Activated T-helper 2 cell treated with anti-CD3 and anti-CD28 coated beads, Interferon-gamma antibody, Interleukin-2, Interleukin-4, amounts not matched to agents 10 μg/mL and 5 μg/mL and 100 μg/mL, durations not matched to agents 14 hours and 24 hours and 36 hours (primary cell): ENCODE measurements at regions not wholly inside any gene's neighbourhood (a gene's known extent, or its start where the extent isn't known, plus 50 kb on each side); places are given as distances from the start of the nearest gene placed in this dataset.
A peak's percentile ranks its signal among the peaks of the same experiment; 100 is the strongest.
"Not testable (repeated sequence)": the region's sequence is repeated elsewhere in the genome, so short reads cannot be mapped to it uniquely, and the experiment has no call there.

Source experiments
- DNase-seq: peaks from one replicate; pipeline ENCODE4 v3.0.0; 2021; ENCODE audit warnings: low spot score
- H3K27ac Mint-ChIP-seq: one replicate; pipeline ENCODE4 v1.8.0; 2021; ENCODE audit warnings: mixed read lengths
- H3K27me3 Mint-ChIP-seq: one replicate; pipeline ENCODE4 v1.8.0; 2021; ENCODE audit warnings: low read depth, mixed read lengths
- H3K36me3 Mint-ChIP-seq: one replicate; pipeline ENCODE4 v1.8.0; 2021; ENCODE audit warnings: low read depth, mixed read lengths
- H3K4me1 Mint-ChIP-seq: one replicate; pipeline ENCODE4 v1.8.0; 2021; ENCODE audit warnings: low read depth, mixed read lengths
- H3K4me3 Mint-ChIP-seq: one replicate; pipeline ENCODE4 v1.8.0; 2021; ENCODE audit warnings: low read depth, mild to moderate bottlenecking, moderate library complexity, mixed read lengths
- H3K9me3 Mint-ChIP-seq: one replicate; pipeline ENCODE4 v1.8.0; 2021; ENCODE audit warnings: mixed read lengths
- intact Hi-C: fragments of 100-400 bp; cut with micrococcal nuclease; formaldehyde crosslinking; loops from one replicate; pipeline ENCODE4 v1.15.1; 2023

DNA sequence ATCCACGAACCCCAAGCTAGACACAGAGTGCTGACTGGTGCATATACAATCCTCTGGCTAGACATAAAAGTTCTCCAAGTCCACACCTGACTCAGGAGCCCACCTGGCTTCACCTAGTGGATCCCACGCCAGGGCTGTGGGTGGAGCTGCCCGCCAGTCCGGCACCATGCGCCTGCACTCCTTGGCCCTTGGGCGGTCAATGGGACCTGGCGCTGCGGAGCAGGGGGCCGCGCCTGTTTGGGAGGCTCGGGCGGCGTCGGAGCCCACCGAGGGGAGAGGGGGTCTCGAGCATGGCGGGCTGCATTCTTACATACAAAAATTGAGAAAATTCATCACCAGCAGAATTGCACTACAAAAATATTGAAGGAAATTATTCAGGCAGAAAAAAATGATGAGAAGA lies 120.7 kb upstream of the FAN1 start:
- no peaks in the 10 kb centered on the region for H3K4me1 Mint-ChIP-seq
- H3K36me3 Mint-ChIP-seq: no peaks in the 10 kb centered on the region
- peaks cover 12% of the 10 kb centered on the region for H3K9me3 Mint-ChIP-seq
- no peak overlapping the region for H3K27ac Mint-ChIP-seq
- DNase-seq: no peak
- no peak overlapping the region for H3K4me3 Mint-ChIP-seq
- H3K27me3 Mint-ChIP-seq: peaks cover 2% of the 10 kb centered on the region
- intact Hi-C loops: no loop called here

DNA sequence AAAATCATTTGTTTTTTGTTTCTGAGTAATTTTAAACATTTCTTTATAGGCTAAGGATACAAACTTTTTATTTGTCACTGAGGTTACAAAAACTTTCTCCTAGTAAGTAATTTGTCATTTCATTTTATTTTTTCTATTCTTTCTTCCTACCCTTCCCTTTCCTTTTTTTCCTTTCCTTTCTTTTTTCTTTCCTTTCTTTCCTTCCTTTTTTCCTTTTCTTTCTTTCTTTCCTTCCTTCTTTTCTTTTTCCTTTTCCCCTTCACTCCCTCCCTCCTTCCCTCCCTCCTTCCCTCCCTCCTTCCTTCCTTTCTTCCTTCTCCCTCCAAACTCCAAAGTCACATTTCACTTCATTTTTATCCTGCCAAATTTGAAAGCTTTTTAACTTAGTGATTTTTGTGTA lies 115.1 kb upstream of the FAN1 start:
- H3K27me3 Mint-ChIP-seq: peaks cover 16% of the 10 kb centered on the region
- no peak for DNase-seq
- intact Hi-C loops: no loop called here
- H3K4me1 Mint-ChIP-seq: no peaks in the 10 kb centered on the region
- H3K9me3 Mint-ChIP-seq: no peaks in the 10 kb centered on the region
- no peak overlapping the region for H3K27ac Mint-ChIP-seq
- no peak overlapping the region for H3K4me3 Mint-ChIP-seq
- H3K36me3 Mint-ChIP-seq: no peaks in the 10 kb centered on the region

GRCh38 chr15:30791239-30792175 lies 112.2 kb upstream of the FAN1 start:
- intact Hi-C loops: no loop called here
- no peak for DNase-seq
- no peak overlapping the region for H3K4me3 Mint-ChIP-seq

GRCh38 chr15:30792843-30793242 lies 110.9 kb upstream of the FAN1 start:
- H3K9me3 Mint-ChIP-seq, H3K4me1 Mint-ChIP-seq, intact Hi-C loops, H3K36me3 Mint-ChIP-seq, DNase-seq, H3K27ac Mint-ChIP-seq, H3K4me3 Mint-ChIP-seq: not testable (repeated sequence)
- peaks cover 14% of the 10 kb centered on the region for H3K27me3 Mint-ChIP-seq

More at GRCh38 chr15:30791239-30792175, 112.2 kb upstream of the FAN1 start:
- peaks cover 14% of the 10 kb centered on the region for H3K27me3 Mint-ChIP-seq
- H3K9me3 Mint-ChIP-seq: no peaks in the 10 kb centered on the region
- H3K36me3 Mint-ChIP-seq: no peaks in the 10 kb centered on the region
- H3K4me1 Mint-ChIP-seq: no peaks in the 10 kb centered on the region
- H3K27ac Mint-ChIP-seq: no peak overlapping the region

- no peaks in the 10 kb centered on the region for H3K4me1 Mint-ChIP-seq
- H3K27ac Mint-ChIP-seq: no peak overlapping the region
Measured at GRCh38 chr15:30794388-30794787, 109.3 kb upstream of the FAN1 start.

DNA sequence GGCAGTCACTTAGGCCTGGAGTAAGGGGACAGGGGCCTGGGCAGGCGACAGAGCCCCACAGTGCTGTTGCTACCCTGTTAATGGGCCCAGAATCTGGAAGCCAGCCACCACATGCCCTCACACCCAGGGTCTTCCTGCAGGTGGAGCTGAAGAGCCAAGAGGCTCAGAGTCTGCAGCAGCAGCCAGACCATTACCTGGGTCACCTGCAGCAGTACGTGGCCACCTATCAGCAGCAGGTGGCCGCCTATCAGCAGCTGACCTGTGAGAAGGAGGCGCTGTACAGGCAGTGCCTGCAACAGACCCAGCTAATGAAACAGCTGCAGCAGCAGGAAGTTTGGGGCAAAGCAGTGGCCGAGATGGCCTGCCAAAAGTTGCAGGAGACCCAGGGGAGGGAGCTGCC lies 104.2 kb upstream of the FAN1 start:
- H3K36me3 Mint-ChIP-seq, H3K9me3 Mint-ChIP-seq, H3K27me3 Mint-ChIP-seq, H3K27ac Mint-ChIP-seq, intact Hi-C loops, DNase-seq, H3K4me3 Mint-ChIP-seq, H3K4me1 Mint-ChIP-seq: not testable (repeated sequence)

More at GRCh38 chr15:30794388-30794787, 109.3 kb upstream of the FAN1 start:
- Mint-ChIP-seq H3K9me3 (no peaks in the 10 kb centered on the region), H3K27me3 (peaks cover 4% of the 10 kb centered on the region), H3K36me3 (no peaks in the 10 kb centered on the region), H3K4me3 (no peak overlapping the region)
- intact Hi-C loops: no loop called here
- no peak for DNase-seq

- H3K27ac Mint-ChIP-seq, H3K4me1 Mint-ChIP-seq, H3K36me3 Mint-ChIP-seq, H3K27me3 Mint-ChIP-seq, H3K9me3 Mint-ChIP-seq, H3K4me3 Mint-ChIP-seq, DNase-seq: not testable (repeated sequence)
- intact Hi-C loops: loop anchor here (5.0 kb wide), 1 partner anchor 326 kb away; no protein-coding TSS in a partner anchor
Measured at GRCh38 chr15:30801140-30801895, 102.4 kb upstream of the FAN1 start.

- H3K4me1 Mint-ChIP-seq, H3K9me3 Mint-ChIP-seq, H3K27ac Mint-ChIP-seq, H3K4me3 Mint-ChIP-seq, H3K27me3 Mint-ChIP-seq, H3K36me3 Mint-ChIP-seq, DNase-seq: not testable (repeated sequence)
- intact Hi-C loops: loop anchor here (5.0 kb wide), 1 partner anchor 325 kb away; no protein-coding TSS in a partner anchor
Measured at GRCh38 chr15:30802001-30802400, 101.7 kb upstream of the FAN1 start.

GRCh38 chr15:30803703-30804102 lies 100.0 kb upstream of the FAN1 start:
- H3K9me3 Mint-ChIP-seq, H3K4me1 Mint-ChIP-seq, H3K36me3 Mint-ChIP-seq, H3K27ac Mint-ChIP-seq, DNase-seq, H3K27me3 Mint-ChIP-seq, H3K4me3 Mint-ChIP-seq: not testable (repeated sequence)
- intact Hi-C loops: loop anchor here (5.0 kb wide), 1 partner anchor 324 kb away; no protein-coding TSS in a partner anchor

- Mint-ChIP-seq H3K27me3 (no peaks in the 10 kb centered on the region), H3K4me3 (no peak overlapping the region), H3K9me3 (no peaks in the 10 kb centered on the region), H3K4me1 (peaks cover 3% of the 10 kb centered on the region), H3K36me3 (no peaks in the 10 kb centered on the region), H3K27ac (no peak overlapping the region)
- no peak for DNase-seq
- intact Hi-C loops: no loop called here
Measured at GRCh38 chr15:30816430-30816829, 87.3 kb upstream of the FAN1 start.

DNA sequence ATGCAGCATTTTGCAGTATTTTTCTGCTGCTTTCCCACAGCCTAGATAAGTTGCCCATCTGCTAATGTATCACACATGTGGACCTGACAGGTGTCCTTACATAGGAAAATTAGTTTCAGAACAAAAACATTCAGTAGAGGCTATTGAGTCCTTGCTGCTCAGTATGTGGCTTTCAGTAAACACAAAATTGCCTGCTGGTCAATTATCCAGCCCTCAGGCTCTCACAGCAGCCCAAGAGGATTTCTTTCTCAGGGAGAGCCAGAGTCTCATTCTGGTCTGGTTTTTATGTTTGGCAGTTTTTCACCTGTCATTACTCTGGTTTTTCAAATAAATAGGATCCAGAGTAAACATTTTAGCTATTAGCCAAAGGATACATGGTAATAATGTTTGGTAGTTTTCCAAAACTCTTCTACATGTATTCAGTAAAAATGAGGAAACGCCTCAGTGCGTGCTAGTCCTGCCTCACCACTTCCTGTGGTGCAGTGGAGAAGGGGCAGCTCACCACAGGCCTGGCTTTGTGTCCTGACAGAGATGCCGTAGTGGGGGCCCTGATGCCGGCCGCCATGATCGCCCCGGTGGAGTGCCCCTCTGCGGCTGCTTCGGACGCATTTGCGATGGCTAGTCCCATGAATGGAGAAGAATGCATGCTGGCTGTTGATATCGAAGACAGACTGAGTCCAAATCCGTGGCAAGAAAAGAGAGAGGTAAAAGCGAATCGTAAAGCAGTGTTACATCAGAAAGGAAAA lies 80.5 kb upstream of the FAN1 start:
- Mint-ChIP-seq H3K27ac (peak overlapping the region; percentile 100), H3K4me1 (peaks cover 17% of the 10 kb centered on the region), H3K4me3 (peak overlapping the region; percentile 99), H3K36me3 (peaks cover 15% of the 10 kb centered on the region)
- H3K9me3 Mint-ChIP-seq, intact Hi-C loops, H3K27me3 Mint-ChIP-seq: not testable (repeated sequence)
- peak; percentile 65 for DNase-seq

DNA sequence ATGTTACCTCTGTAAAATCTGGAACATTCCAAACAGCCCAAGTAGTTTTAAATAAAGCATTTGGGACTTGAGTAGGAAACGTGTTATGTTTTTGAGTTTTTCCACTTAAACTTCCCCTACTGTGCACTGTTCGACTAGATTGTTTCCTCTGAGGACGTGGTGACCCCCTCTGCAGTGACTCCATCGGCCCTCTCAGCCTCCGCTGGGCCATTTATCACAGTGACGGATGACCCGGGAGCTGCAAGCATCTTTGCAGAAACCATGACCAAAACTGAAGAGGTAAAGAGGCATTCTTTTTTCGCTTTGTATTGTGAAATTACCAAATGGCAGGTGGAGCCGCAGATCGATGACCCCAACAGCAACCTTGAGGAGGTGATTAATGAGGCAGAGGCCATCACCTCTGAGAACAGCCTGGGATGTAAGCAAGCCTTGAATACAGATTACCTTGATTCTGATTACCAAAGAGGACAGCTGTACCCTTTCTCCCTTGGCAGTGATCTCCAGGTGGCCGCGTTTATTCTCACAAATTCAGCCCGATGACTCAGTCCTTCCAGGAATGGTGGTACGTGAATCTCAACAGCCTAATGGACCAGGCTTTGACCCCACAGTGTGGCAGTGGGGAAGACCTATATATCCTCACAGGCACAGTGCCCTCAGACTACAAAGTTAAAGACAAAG lies 79.1 kb upstream of the FAN1 start:
- intact Hi-C loops: no loop called here
- H3K9me3 Mint-ChIP-seq: no peaks in the 10 kb centered on the region
- peaks cover 22% of the 10 kb centered on the region for H3K36me3 Mint-ChIP-seq
- DNase-seq: no peak
- H3K27ac Mint-ChIP-seq: peak overlapping the region; percentile 51
- H3K4me3 Mint-ChIP-seq: peak overlapping the region; percentile 67
- peaks cover 20% of the 10 kb centered on the region for H3K4me1 Mint-ChIP-seq
- H3K27me3 Mint-ChIP-seq: peaks cover 3% of the 10 kb centered on the region
